HepG2 (cell line): ENCODE measurements at regions not wholly inside any gene's neighbourhood (a gene's known extent, or its start where the extent isn't known, plus 50 kb on each side); places are given as distances from the start of the nearest gene placed in this dataset.
"Not testable (repeated sequence)": the region's sequence is repeated elsewhere in the genome, so short reads cannot be mapped to it uniquely, and the experiment has no call there.

ENCODE experiments used
- ATAC-seq: fragments of 200-7000 bp; cut with Tn5 transposase; 3 replicates; pipeline ENCODE4 v1.9.1; 2020; ENCODE audit warnings: mild to moderate bottlenecking, moderate library complexity
- BruUV-seq: library from RNA; stranded (reverse); fragments of 400-500 nt; replicated peaks from 2 replicates; lab custom pipeline; 2021; lab: Mats Ljungman, UMichigan
- CTCF ChIA-PET: fragments of 300-600 bp; formaldehyde crosslinking; extraction: SDS; loops from one replicate; lab custom pipeline; 2021; ENCODE audit warnings: low total read pairs, inconsistent platforms, low intra/inter-chr PET ratio; lab: Yijun Ruan, JAX
- POLR2A ChIA-PET: fragments of 350-600 bp; sonication (Branson Sonifier 250); formaldehyde crosslinking; loops from one replicate; lab custom pipeline; 2020; ENCODE audit warnings: antibody characterized with exemption, inconsistent platforms; lab: Yijun Ruan, JAX
- DNase-seq: peaks from one replicate; pipeline ENCODE4 v3.0.0-alpha.2; 2015; ENCODE audit warnings: low spot score
- FAIRE-seq: peaks from 3 replicates; lab custom pipeline; 2011; peaks lifted over from hg19 to GRCh38; lab: Jason Lieb, UNC
- H2AFZ ChIP-seq: one replicate; pipeline ENCODE4 v1.6.1; 2011; ENCODE audit warnings: low read length, inconsistent platforms
- H3K27ac ChIP-seq: fragments of 300-600 bp; 3 replicates; pipeline ENCODE4 v1.8.0; 2011; ENCODE audit warnings: mixed run types, mild to moderate bottlenecking, mixed read lengths, low read length, inconsistent platforms; ENCODE audit not compliant: insufficient read depth; ENCODE audit errors: extremely low read length
- H3K27me3 ChIP-seq, 2 experiments: fragments of 200-600 bp in 1 of 2; 2 replicates in 1 of 2; 3 replicates in 1 of 2; pipeline versions ENCODE4 v1.6.0 to v1.8.0; 2011; ENCODE audit warnings: low read length in 2 of 2, mild to moderate bottlenecking in 2 of 2, moderate library complexity in 2 of 2, inconsistent platforms in 1 of 2; ENCODE audit not compliant: insufficient read depth in 2 of 2, control insufficient read depth in 1 of 2
- H3K36me3 ChIP-seq, 2 experiments: fragments of 200-600 bp in 1 of 2; replicated peaks in 1 of 2; 2 replicates in 1 of 2; 3 replicates in 1 of 2; pipeline versions ENCODE4 v1.5.1 to v1.8.0; 2011; ENCODE audit warnings: low read length in 2 of 2, inconsistent platforms in 1 of 2; ENCODE audit not compliant: insufficient read depth in 2 of 2, control insufficient read depth in 1 of 2
- H3K4me1 ChIP-seq: 2 replicates; pipeline ENCODE4 v1.5.1; 2012; ENCODE audit warnings: low read length, inconsistent platforms; ENCODE audit not compliant: insufficient read depth
- H3K4me2 ChIP-seq: 2 replicates; pipeline ENCODE4 v1.6.0; 2011; ENCODE audit warnings: low read depth, low read length, inconsistent platforms
- H3K4me3 ChIP-seq, 3 experiments: fragments of 200-600 bp in 1 of 3; sonication (generic), shearing (Covaris generic) in 1 of 3; replicated peaks in 1 of 3; 2 replicates each; pipeline ENCODE4 v1.5.1; 2011 to 2016; ENCODE audit warnings: low read length in 3 of 3, inconsistent platforms in 2 of 3, low read depth in 2 of 3, mild to moderate bottlenecking in 2 of 3, control low read depth in 1 of 3, mixed read lengths in 1 of 3; ENCODE audit not compliant: insufficient read depth in 1 of 3
- H3K79me2 ChIP-seq: one replicate; pipeline ENCODE4 v1.6.1; 2011; ENCODE audit warnings: low read length, inconsistent platforms; ENCODE audit not compliant: insufficient read depth
- H3K9ac ChIP-seq: 2 replicates; pipeline ENCODE4 v1.6.0; 2011; ENCODE audit warnings: mild to moderate bottlenecking, low read depth, low read length, inconsistent platforms; ENCODE audit not compliant: insufficient read depth
- H3K9me3 ChIP-seq: 2 replicates; pipeline ENCODE4 v1.5.1; 2012; ENCODE audit warnings: mild to moderate bottlenecking, low read length
- H4K20me1 ChIP-seq: 2 replicates; pipeline ENCODE4 v1.6.0; 2011; ENCODE audit warnings: inconsistent platforms, mild to moderate bottlenecking, low read length, moderate library complexity; ENCODE audit not compliant: insufficient read depth
- MAFK ChIP-seq, 2 experiments: IDR thresholded peaks in 1 of 2; conservative IDR thresholded peaks in 1 of 2; 2 replicates each; pipeline ENCODE4 v1.6.1; 2011; ENCODE audit warnings: improper control_type of control experiment in 2 of 2, low read length in 2 of 2
- MTA1 ChIP-seq: sonication (generic); formaldehyde crosslinking; IDR thresholded peaks from 2 replicates; pipeline ENCODE4 v1.4.0; 2020; ENCODE audit warnings: missing genetic modification reagents, mild to moderate bottlenecking, borderline replicate concordance
- PITX1 ChIP-seq: sonication (generic); formaldehyde crosslinking; IDR thresholded peaks from 2 replicates; pipeline ENCODE4 v1.5.1; 2020; ENCODE audit warnings: mild to moderate bottlenecking, missing genetic modification reagents
- TSC22D2 ChIP-seq: sonication (generic); formaldehyde crosslinking; IDR thresholded peaks from 2 replicates; pipeline ENCODE4 v1.5.1; 2020; ENCODE audit warnings: missing genetic modification reagents, mild to moderate bottlenecking, borderline replicate concordance
- ZBTB33 ChIP-seq: sonication (generic); formaldehyde crosslinking; IDR thresholded peaks from 2 replicates; pipeline ENCODE4 v1.4.0; 2020; ENCODE audit warnings: missing genetic modification reagents
- ZNF224 ChIP-seq: sonication (generic); formaldehyde crosslinking; IDR thresholded peaks from 2 replicates; pipeline ENCODE4 v1.5.0; 2020; ENCODE audit warnings: mild to moderate bottlenecking, missing genetic modification reagents
- ZNF274 ChIP-seq: sonication (generic); formaldehyde crosslinking; IDR thresholded peaks from 2 replicates; pipeline ENCODE4 v1.5.1; 2020; ENCODE audit warnings: mild to moderate bottlenecking, missing genetic modification reagents
- ZNF280D ChIP-seq: sonication (generic); formaldehyde crosslinking; IDR thresholded peaks from 2 replicates; pipeline ENCODE4 v1.5.1; 2020; ENCODE audit warnings: mild to moderate bottlenecking, missing genetic modification reagents
- ZNF496 ChIP-seq: sonication (generic); formaldehyde crosslinking; IDR thresholded peaks from 2 replicates; pipeline ENCODE4 v1.8.1; 2023; ENCODE audit warnings: mild to moderate bottlenecking, moderate library complexity, missing genetic modification reagents; ENCODE audit not compliant: insufficient replicate concordance
- ZNF576 ChIP-seq: sonication (generic); formaldehyde crosslinking; IDR thresholded peaks from 2 replicates; pipeline ENCODE4 v1.4.0; 2020; ENCODE audit warnings: mild to moderate bottlenecking, missing genetic modification reagents
- ZNF781 ChIP-seq: sonication (generic); formaldehyde crosslinking; IDR thresholded peaks from 2 replicates; pipeline ENCODE4 v1.5.1; 2020; ENCODE audit warnings: borderline replicate concordance, mild to moderate bottlenecking, missing genetic modification reagents; ENCODE audit errors: not compliant biosample characterization
- WGBS: methylation state at CpG from one replicate; pipeline ENCODE4 v1.1.6; 2017; ENCODE audit warnings: low lambda C conversion rate; 5-methylcytosine and 5-hydroxymethylcytosine counted together
- in situ Hi-C: cut with HindIII; loops from 2 replicates; pipeline ENCODE4 v1.10.0; 2017; ENCODE audit warnings: low pct_unique_long_range_greater_than_20kb; ENCODE audit not compliant: extremely low pct_ligation_motif_present
- intact Hi-C: fragments of 100-400 bp; cut with micrococcal nuclease; formaldehyde crosslinking; loops from one replicate; pipeline ENCODE4 v1.10.0; 2022; ENCODE audit not compliant: unreplicated experiment

- H3K9me3 ChIP-seq, DNase-seq, BruUV-seq, H3K4me2 ChIP-seq, H3K4me1 ChIP-seq, H3K27me3 ChIP-seq, H3K36me3 ChIP-seq, in situ Hi-C loops, CTCF ChIA-PET, H3K9ac ChIP-seq, H3K27ac ChIP-seq, intact Hi-C loops, H3K4me3 ChIP-seq, ATAC-seq, H2AFZ ChIP-seq, POLR2A ChIA-PET, H3K79me2 ChIP-seq, H4K20me1 ChIP-seq: not testable (repeated sequence)
- FAIRE-seq, result peak; percentile 50
- WGBS, result 21% methylated on average over 5 of the region's 8 CpGs
These were observed 298.0 kb downstream of the LHFPL1 start for GRCh38 chrX:112381649-112382298.

- 80% methylated on average over 20 of the region's 39 CpGs for WGBS
- H3K36me3 ChIP-seq, result no peaks in the 10 kb centered on the region
- ChIA-PET POLR2A (no interaction called here), CTCF (no interaction called here)
- H3K9me3 ChIP-seq, result no peaks in the 10 kb centered on the region
- no peak overlapping the region for H3K27ac ChIP-seq
- ATAC-seq (no peak), FAIRE-seq (no peak), DNase-seq (no peak)
- no peak overlapping the region for H2AFZ ChIP-seq
- no peaks in the 10 kb centered on the region for H3K27me3 ChIP-seq
- H3K4me3 ChIP-seq, result no peak overlapping the region
- intact Hi-C loops, result no loop called here
- H3K4me1 ChIP-seq, result no peaks in the 10 kb centered on the region
- no peak overlapping the region for H3K4me2 ChIP-seq
- H4K20me1 ChIP-seq, result no peaks in the 10 kb centered on the region
- H3K79me2 ChIP-seq, result no peaks in the 10 kb centered on the region
- in situ Hi-C loops, result no loop called here
- no TSS peak for BruUV-seq
- no peak overlapping the region for H3K9ac ChIP-seq
- TF ChIP-seq ZBTB33 (CRISPR knock-in tag) (no peak), MAFK (conservative IDR thresholded peaks at IDR 0.05 in 1 of 2, IDR thresholded peaks at IDR 0.05 in 1 of 2; ENCODE audit: low read length in 2 of 2) (no peak), ZNF496 (CRISPR knock-in tag) (no peak), MTA1 (CRISPR knock-in tag) (no peak), ZNF224 (CRISPR knock-in tag) (no peak), TSC22D2 (CRISPR knock-in tag) (no peak), ZNF274 (CRISPR knock-in tag) (no peak), ZNF280D (CRISPR knock-in tag) (no peak), ZNF576 (no peak), PITX1 (CRISPR knock-in tag) (no peak), ZNF781 (CRISPR knock-in tag) (no peak)
These were observed 298.1 kb upstream of the TRPC5 start for GRCh38 chrX:112380541-112381278.
